GM12878 (cell line): ENCODE measurements at regions not wholly inside any gene's neighbourhood (a gene's known extent, or its start where the extent isn't known, plus 50 kb on each side); places are given as distances from the start of the nearest gene placed in this dataset.

ENCODE experiments used
- ATAC-seq: fragments of 200-7000 bp; cut with Tn5 transposase; 3 replicates; pipeline ENCODE4 v1.9.1; 2020; ENCODE audit warnings: mild to moderate bottlenecking, moderate library complexity
- BruUV-seq: library from RNA; stranded (reverse); fragments of 400-500 nt; replicated peaks from 2 replicates; lab custom pipeline; 2021; lab: Mats Ljungman, UMichigan
- CTCF ChIA-PET: fragments of 300-600 bp; sonication (Branson Sonifier 250); formaldehyde crosslinking; extraction: SDS; loops from one replicate; lab custom pipeline; 2021; ENCODE audit warnings: inconsistent platforms; lab: Yijun Ruan, JAX
- POLR2A ChIA-PET: fragments of 350-600 bp; formaldehyde crosslinking; extraction: SDS; loops from one replicate; lab custom pipeline; 2021; ENCODE audit warnings: inconsistent platforms; lab: Charles Lee
- RAD21 ChIA-PET: fragments of 300-600 bp; sonication (Branson Sonifier 250); formaldehyde crosslinking; loops from one replicate; lab custom pipeline; 2023; ENCODE audit warnings: antibody characterized with exemption; ENCODE audit not compliant: unreplicated experiment; lab: Charles Lee
- SMC1A ChIA-PET: fragments of 300-600 bp; sonication (Branson Sonifier 250); formaldehyde crosslinking; loops from one replicate; lab custom pipeline; 2023; ENCODE audit not compliant: unreplicated experiment, uncharacterized antibody; lab: Charles Lee
- DNase-seq: peaks from one replicate; pipeline ENCODE4 v3.0.0-alpha.2; 2011; ENCODE audit warnings: low read depth, low spot score
- FAIRE-seq: peaks from 3 replicates; lab custom pipeline; 2011; peaks lifted over from hg19 to GRCh38; lab: Jason Lieb, UNC
- H2AFZ ChIP-seq: 2 replicates; pipeline ENCODE4 v1.6.0; 2011; ENCODE audit warnings: low read depth, low read length, control low read depth; ENCODE audit not compliant: control insufficient read depth
- H3K27ac ChIP-seq: 2 replicates; pipeline ENCODE4 v1.5.1; 2011; ENCODE audit warnings: control low read depth; ENCODE audit not compliant: control insufficient read depth, insufficient read depth
- H3K27me3 ChIP-seq, 2 experiments: replicated peaks in 1 of 2; 2 replicates each; pipeline versions ENCODE4 v1.6.0 to v1.6.1; 2011; ENCODE audit warnings: low read length in 1 of 2; ENCODE audit not compliant: control insufficient read depth in 2 of 2, insufficient read depth in 2 of 2
- H3K36me3 ChIP-seq, 2 experiments: 2 replicates each; pipeline ENCODE4 v1.5.1; 2011; ENCODE audit warnings: low read length in 1 of 2; ENCODE audit not compliant: control insufficient read depth in 2 of 2, insufficient read depth in 2 of 2
- H3K4me1 ChIP-seq: 2 replicates; pipeline ENCODE4 v1.6.1; 2011; ENCODE audit warnings: mild to moderate bottlenecking, low read length, moderate library complexity, mixed read lengths; ENCODE audit not compliant: control insufficient read depth, insufficient read depth
- H3K4me2 ChIP-seq: 2 replicates; pipeline ENCODE4 v1.6.0; 2011; ENCODE audit warnings: control low read depth; ENCODE audit not compliant: control insufficient read depth, insufficient read depth
- H3K4me3 ChIP-seq: fragments of 200-600 bp; sonication (generic); 2 replicates; pipeline ENCODE4 v1.5.1; 2016
- H3K79me2 ChIP-seq: 2 replicates; pipeline ENCODE4 v1.6.0; 2011; ENCODE audit warnings: low read length; ENCODE audit not compliant: control insufficient read depth, insufficient read depth
- H3K9ac ChIP-seq: 2 replicates; pipeline ENCODE4 v1.8.0; 2011; ENCODE audit warnings: low read length, control low read depth, mixed read lengths; ENCODE audit not compliant: control insufficient read depth, insufficient read depth
- H3K9me3 ChIP-seq: replicated peaks from 3 replicates; pipeline ENCODE4 v1.5.1; 2011; ENCODE audit warnings: mild to moderate bottlenecking, low read length; ENCODE audit not compliant: control insufficient read depth, insufficient read depth
- H4K20me1 ChIP-seq: 2 replicates; pipeline ENCODE4 v1.6.0; 2011; ENCODE audit not compliant: control insufficient read depth, insufficient read depth
- BCL11A ChIP-seq: IDR thresholded peaks from 2 replicates; pipeline ENCODE4 v1.6.1; 2011; ENCODE audit warnings: low read depth, low read length
- EED ChIP-seq: sonication (generic); IDR thresholded peaks from 2 replicates; pipeline ENCODE4 v1.6.1; 2016; ENCODE audit warnings: antibody characterized with exemption, low read depth
- HDAC2 ChIP-seq: fragments of 200-600 bp; sonication (generic); IDR thresholded peaks from 2 replicates; pipeline ENCODE4 v1.6.1; 2017
- IKZF2 ChIP-seq, 2 experiments: fragments of 450-650 bp; IDR thresholded peaks; 2 replicates each; pipeline ENCODE4 v1.6.1; 2017; ENCODE audit warnings: mild to moderate bottlenecking in 2 of 2, moderate library complexity in 2 of 2
- LARP7 ChIP-seq: fragments of 450-650 bp; IDR thresholded peaks from 2 replicates; pipeline ENCODE4 v1.6.1; 2017; ENCODE audit warnings: mild to moderate bottlenecking
- SPI1 ChIP-seq: IDR thresholded peaks from 2 replicates; pipeline ENCODE4 v1.6.1; 2011; ENCODE audit warnings: low read depth, mild to moderate bottlenecking, low read length, moderate library complexity, borderline replicate concordance; ENCODE audit not compliant: insufficient read depth
- TAF1 ChIP-seq: IDR thresholded peaks from 2 replicates; pipeline ENCODE4 v1.6.1; 2011; ENCODE audit warnings: mild to moderate bottlenecking, low read depth, low read length, borderline replicate concordance
- ZNF24 ChIP-seq: fragments of 450-650 bp; IDR thresholded peaks from 2 replicates; pipeline ENCODE4 v1.6.1; 2017; ENCODE audit warnings: antibody characterized with exemption, mild to moderate bottlenecking
- ZSCAN29 ChIP-seq: fragments of 450-650 bp; IDR thresholded peaks from 2 replicates; pipeline ENCODE4 v1.6.1; 2017; ENCODE audit warnings: mild to moderate bottlenecking, moderate library complexity
- WGBS: methylation state at CpG from one replicate; pipeline ENCODE4 v1.1.6; 2016; ENCODE audit warnings: low lambda C conversion rate; ENCODE audit not compliant: insufficient replicate concordance, insufficient coverage; ENCODE audit errors: missing lambda C conversion rate; 5-methylcytosine and 5-hydroxymethylcytosine counted together
- in situ Hi-C: fragments of 300-500 bp; cut with MboI; formaldehyde crosslinking; loops from 9 replicates; pipeline ENCODE4 v1.14.3; 2018; ENCODE audit warnings: mixed read lengths
- intact Hi-C: fragments of 100-400 bp; cut with micrococcal nuclease; formaldehyde crosslinking; loops from one replicate; pipeline ENCODE4 v1.14.2; 2022; ENCODE audit not compliant: unreplicated experiment
- TF ChIP-seq, protein P1 (sequence below): fragments of 450-650 bp; formaldehyde crosslinking; IDR thresholded peaks from 2 replicates; pipeline ENCODE4 v1.4.0; 2020; ENCODE audit warnings: mild to moderate bottlenecking, moderate library complexity
- TF ChIP-seq, protein P2 (sequence below): IDR thresholded peaks from 2 replicates; pipeline ENCODE4 v1.6.1; 2012; ENCODE audit warnings: low read depth, low read length, improper control_type of control experiment
- TF ChIP-seq, protein P3 (sequence below): fragments of 450-650 bp; conservative IDR thresholded peaks from 2 replicates; pipeline ENCODE4 v1.6.1; 2017; ENCODE audit warnings: mild to moderate bottlenecking, moderate library complexity

DNA sequence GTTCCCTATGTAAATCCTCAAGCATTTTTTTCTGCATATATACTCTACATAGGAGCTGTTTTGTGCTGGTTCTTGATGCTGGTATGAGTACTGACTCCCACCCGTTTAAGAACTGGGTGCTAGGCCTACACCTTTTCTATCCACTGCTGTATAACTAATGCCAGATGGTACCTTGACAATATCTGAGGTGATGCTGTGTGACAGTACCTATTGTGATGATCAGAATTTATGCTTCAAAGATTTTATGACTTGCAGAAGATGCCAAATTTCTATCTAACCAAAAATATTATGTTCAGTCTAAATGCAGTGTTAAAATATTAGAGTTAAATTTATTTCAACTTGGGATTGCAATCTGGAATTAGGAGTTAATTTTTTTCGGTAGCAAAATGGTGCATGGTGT lies 272.3 kb upstream of the NOVA1 start:
- Histone ChIP-seq H3K4me2 (no peak overlapping the region), H3K27ac (no peak overlapping the region), H4K20me1 (no peaks in the 10 kb centered on the region), H3K27me3 (no peaks in the 10 kb centered on the region), H3K9ac (no peak overlapping the region), H3K9me3 (no peaks in the 10 kb centered on the region), H3K36me3 (no peaks in the 10 kb centered on the region), H2AFZ (no peak overlapping the region), H3K79me2 (no peaks in the 10 kb centered on the region), H3K4me1 (no peaks in the 10 kb centered on the region), H3K4me3 (no peak overlapping the region)
- no peak for TF ChIP-seq SPI1
- TF ChIP-seq HDAC2, result no peak
- TF ChIP-seq IKZF2 (IDR thresholded peaks at IDR 0.05), result no peak
- no peak for TF ChIP-seq ZSCAN29
- TF ChIP-seq, protein P1, sequence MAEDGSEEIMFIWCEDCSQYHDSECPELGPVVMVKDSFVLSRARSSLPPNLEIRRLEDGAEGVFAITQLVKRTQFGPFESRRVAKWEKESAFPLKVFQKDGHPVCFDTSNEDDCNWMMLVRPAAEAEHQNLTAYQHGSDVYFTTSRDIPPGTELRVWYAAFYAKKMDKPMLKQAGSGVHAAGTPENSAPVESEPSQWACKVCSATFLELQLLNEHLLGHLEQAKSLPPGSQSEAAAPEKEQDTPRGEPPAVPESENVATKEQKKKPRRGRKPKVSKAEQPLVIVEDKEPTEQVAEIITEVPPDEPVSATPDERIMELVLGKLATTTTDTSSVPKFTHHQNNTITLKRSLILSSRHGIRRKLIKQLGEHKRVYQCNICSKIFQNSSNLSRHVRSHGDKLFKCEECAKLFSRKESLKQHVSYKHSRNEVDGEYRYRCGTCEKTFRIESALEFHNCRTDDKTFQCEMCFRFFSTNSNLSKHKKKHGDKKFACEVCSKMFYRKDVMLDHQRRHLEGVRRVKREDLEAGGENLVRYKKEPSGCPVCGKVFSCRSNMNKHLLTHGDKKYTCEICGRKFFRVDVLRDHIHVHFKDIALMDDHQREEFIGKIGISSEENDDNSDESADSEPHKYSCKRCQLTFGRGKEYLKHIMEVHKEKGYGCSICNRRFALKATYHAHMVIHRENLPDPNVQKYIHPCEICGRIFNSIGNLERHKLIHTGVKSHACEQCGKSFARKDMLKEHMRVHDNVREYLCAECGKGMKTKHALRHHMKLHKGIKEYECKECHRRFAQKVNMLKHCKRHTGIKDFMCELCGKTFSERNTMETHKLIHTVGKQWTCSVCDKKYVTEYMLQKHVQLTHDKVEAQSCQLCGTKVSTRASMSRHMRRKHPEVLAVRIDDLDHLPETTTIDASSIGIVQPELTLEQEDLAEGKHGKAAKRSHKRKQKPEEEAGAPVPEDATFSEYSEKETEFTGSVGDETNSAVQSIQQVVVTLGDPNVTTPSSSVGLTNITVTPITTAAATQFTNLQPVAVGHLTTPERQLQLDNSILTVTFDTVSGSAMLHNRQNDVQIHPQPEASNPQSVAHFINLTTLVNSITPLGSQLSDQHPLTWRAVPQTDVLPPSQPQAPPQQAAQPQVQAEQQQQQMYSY (CRISPR knock-in tag), result no peak
- TF ChIP-seq, protein P2, sequence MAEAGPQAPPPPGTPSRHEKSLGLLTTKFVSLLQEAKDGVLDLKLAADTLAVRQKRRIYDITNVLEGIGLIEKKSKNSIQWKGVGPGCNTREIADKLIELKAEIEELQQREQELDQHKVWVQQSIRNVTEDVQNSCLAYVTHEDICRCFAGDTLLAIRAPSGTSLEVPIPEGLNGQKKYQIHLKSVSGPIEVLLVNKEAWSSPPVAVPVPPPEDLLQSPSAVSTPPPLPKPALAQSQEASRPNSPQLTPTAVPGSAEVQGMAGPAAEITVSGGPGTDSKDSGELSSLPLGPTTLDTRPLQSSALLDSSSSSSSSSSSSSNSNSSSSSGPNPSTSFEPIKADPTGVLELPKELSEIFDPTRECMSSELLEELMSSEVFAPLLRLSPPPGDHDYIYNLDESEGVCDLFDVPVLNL, result no peak
- TF ChIP-seq EED, result no peak
- TF ChIP-seq, protein P3, sequence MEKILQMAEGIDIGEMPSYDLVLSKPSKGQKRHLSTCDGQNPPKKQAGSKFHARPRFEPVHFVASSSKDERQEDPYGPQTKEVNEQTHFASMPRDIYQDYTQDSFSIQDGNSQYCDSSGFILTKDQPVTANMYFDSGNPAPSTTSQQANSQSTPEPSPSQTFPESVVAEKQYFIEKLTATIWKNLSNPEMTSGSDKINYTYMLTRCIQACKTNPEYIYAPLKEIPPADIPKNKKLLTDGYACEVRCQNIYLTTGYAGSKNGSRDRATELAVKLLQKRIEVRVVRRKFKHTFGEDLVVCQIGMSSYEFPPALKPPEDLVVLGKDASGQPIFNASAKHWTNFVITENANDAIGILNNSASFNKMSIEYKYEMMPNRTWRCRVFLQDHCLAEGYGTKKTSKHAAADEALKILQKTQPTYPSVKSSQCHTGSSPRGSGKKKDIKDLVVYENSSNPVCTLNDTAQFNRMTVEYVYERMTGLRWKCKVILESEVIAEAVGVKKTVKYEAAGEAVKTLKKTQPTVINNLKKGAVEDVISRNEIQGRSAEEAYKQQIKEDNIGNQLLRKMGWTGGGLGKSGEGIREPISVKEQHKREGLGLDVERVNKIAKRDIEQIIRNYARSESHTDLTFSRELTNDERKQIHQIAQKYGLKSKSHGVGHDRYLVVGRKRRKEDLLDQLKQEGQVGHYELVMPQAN, result no peak
- no peak for TF ChIP-seq BCL11A
- no peak for TF ChIP-seq TAF1
- no peak for TF ChIP-seq LARP7
- TF ChIP-seq ZNF24, result no peak
- in situ Hi-C loops (no loop called here), intact Hi-C loops (no loop called here)
- no peak for ATAC-seq
- ChIA-PET RAD21 (no interaction called here), CTCF (no interaction called here), SMC1A (no interaction called here), POLR2A (no interaction called here)
- FAIRE-seq, result no peak
- BruUV-seq, result no TSS peak
- WGBS, result 0% methylated on average over 2 of the region's 2 CpGs
- DNase-seq, result no peak
